ENCODE measurements at regions not wholly inside any gene's neighbourhood (a gene's known extent, or its start where the extent isn't known, plus 50 kb on each side); places are given as distances from the start of the nearest gene placed in this dataset.

- Histone ChIP-seq H2BK20ac (ENCODE audit: low read length) (no peak overlapping the region), H3K23ac (ENCODE audit: insufficient read length) (no peak overlapping the region), H2BK5ac (ENCODE audit: low read depth, low read length) (no peak overlapping the region), H3K4ac (replicated peaks; ENCODE audit: insufficient read length, low read depth, low read length) (no peak overlapping the region), H3K23me2 (ENCODE audit: low read depth, low read length) (no peaks in the 10 kb centered on the region), H3K18ac (ENCODE audit: extremely low read depth, low read length) (no peak overlapping the region), H2AK5ac (ENCODE audit: low read depth, low read length) (no peak overlapping the region), H3K4me1 (replicated peaks in 1 of 4; ENCODE audit: control insufficient read depth in 3 of 4, insufficient read depth in 4 of 4, low read length in 3 of 4) (no peaks in the 10 kb centered on the region), H4K5ac (ENCODE audit: insufficient read length, low read depth, low read length) (no peak overlapping the region), H3K4me3 (ENCODE audit: extremely low read depth in 1 of 4, insufficient read depth in 2 of 4, low read depth in 3 of 4, low read length in 4 of 4) (no peak overlapping the region), H3K79me1 (ENCODE audit: low read depth, low read length) (no peaks in the 10 kb centered on the region), H4K8ac (ENCODE audit: extremely low read depth, insufficient read depth, low read length) (no peak overlapping the region), H2BK120ac (replicated peaks; ENCODE audit: low read depth, low read length) (no peak overlapping the region), H3K27ac (ENCODE audit: low read depth, low read length) (no peak overlapping the region), H3K9ac (replicated peaks in 1 of 4; ENCODE audit: extremely low read depth in 1 of 4, low read depth in 3 of 4, low read length in 3 of 4) (no peak overlapping the region), H2AFZ (ENCODE audit: low read length) (no peak overlapping the region; the same call in 1 of the 2 replicates), H4K91ac (replicated peaks; ENCODE audit: insufficient read length, low read length) (no peak overlapping the region), H4K20me1 (replicated peaks in 1 of 2; ENCODE audit: control insufficient read depth in 1 of 2, insufficient read depth in 2 of 2, low read length in 2 of 2) (no peaks in the 10 kb centered on the region), H2BK15ac (ENCODE audit: low read length) (no peak overlapping the region), H3K36me3 (ENCODE audit: control insufficient read depth in 2 of 4, insufficient read depth in 4 of 4, low read length in 3 of 4) (no peaks in the 10 kb centered on the region), H3K56ac (replicated peaks; ENCODE audit: insufficient read length, low read depth, low read length) (no peak overlapping the region), H3K27me3 (replicated peaks in 1 of 4; ENCODE audit: control insufficient read depth in 3 of 4, extremely low read depth in 1 of 4, insufficient read depth in 3 of 4, low read length in 3 of 4) (no peaks in the 10 kb centered on the region), H3K9me3 (ENCODE audit: insufficient read depth in 2 of 2, low read depth in 1 of 2, low read length in 1 of 2) (no peaks in the 10 kb centered on the region), H3K14ac (ENCODE audit: insufficient read length) (no peak overlapping the region), H2BK12ac (ENCODE audit: low read depth, low read length) (no peak overlapping the region), H3K4me2 (ENCODE audit: insufficient read depth in 1 of 2, low read depth in 2 of 2, low read length in 2 of 2) (no peak overlapping the region), H3K79me2 (ENCODE audit: control insufficient read depth in 1 of 2, insufficient read depth in 2 of 2, low read length in 2 of 2) (no peaks in the 10 kb centered on the region)
- TF ChIP-seq PHF8 (conservative IDR thresholded peaks at IDR 0.05; ENCODE audit: low read depth, low read length) (no peak), POU5F1 (IDR thresholded peaks at IDR 0.05; ENCODE audit: low read depth, low read length) (no peak), NRF1 (IDR thresholded peaks at IDR 0.05; ENCODE audit: low read depth, low read length) (no peak), BCL11A (IDR thresholded peaks at IDR 0.05; ENCODE audit: low read depth in 2 of 2, low read length in 2 of 2) (no peak), BRCA1 (IDR thresholded peaks at IDR 0.05; ENCODE audit: low read depth, low read length) (no peak), FOSL1 (IDR thresholded peaks at IDR 0.05; ENCODE audit: insufficient read depth, low read depth, low read length) (no peak), KDM4A (IDR thresholded peaks at IDR 0.05; ENCODE audit: low read depth, low read length, severe bottlenecking) (no peak), GABPA (IDR thresholded peaks at IDR 0.05; ENCODE audit: borderline replicate concordance, insufficient read depth, low read length) (no peak), SP4 (IDR thresholded peaks at IDR 0.05; ENCODE audit: low read length) (no peak), CEBPB (IDR thresholded peaks at IDR 0.05; ENCODE audit: low read depth, low read length) (no peak), CHD1 (IDR thresholded peaks at IDR 0.05; ENCODE audit: low read depth, low read length) (no peak), GTF2F1 (IDR thresholded peaks at IDR 0.05; ENCODE audit: borderline replicate concordance, low read depth, low read length) (no peak)
- 64% methylated on average over 3 of the region's 3 CpGs; no CpG with 5 or more reads in 1 of the 2 experiments for WGBS, 2 experiments (ENCODE audit: extremely low coverage in 1 of 2, insufficient coverage in 1 of 2, insufficient read length in 1 of 2, insufficient replicate concordance in 2 of 2, low coverage in 1 of 2, low lambda C conversion rate in 2 of 2, missing lambda C conversion rate in 1 of 2)
- POLR2A ChIA-PET (ENCODE audit: partially characterized antibody) = no interaction called here
- CTCF ChIA-PET (ENCODE audit: partially characterized antibody) = interaction anchor here (0.8 kb wide), 1 partner anchor 15 kb away, joined by 3 read pairs; no protein-coding TSS in a partner anchor
- FAIRE-seq (no peak), DNase-seq (ENCODE audit: low read depth in 1 of 2, low spot score in 2 of 2) (no peak)
Observed at GRCh38 chr2:195001924-195002323, 655.1 kb upstream of the SLC39A10 start.
